ENCODE measurements at regions not wholly inside any gene's neighbourhood (a gene's known extent, or its start where the extent isn't known, plus 50 kb on each side); places are given as distances from the start of the nearest gene placed in this dataset.

GRCh38 chrX:16528620-16529019 is 121.3 kb upstream of the S100G start:
- no peaks in the 10 kb centered on the region for H3K36me3 ChIP-seq (ENCODE audit: control insufficient read depth, insufficient read depth, low read length)
- peaks cover 15% of the 10 kb centered on the region for H3K9me3 ChIP-seq (ENCODE audit: control insufficient read depth, insufficient read depth, low read length)
- H3K4me1 ChIP-seq (ENCODE audit: control insufficient read depth, insufficient read depth, low read length): no peaks in the 10 kb centered on the region
- H3K27me3 ChIP-seq (ENCODE audit: control insufficient read depth, insufficient read depth, low read length): no peaks in the 10 kb centered on the region
- H3K27ac ChIP-seq (ENCODE audit: low read depth, low read length): no peak overlapping the region
- no peak overlapping the region for H3K9ac ChIP-seq (ENCODE audit: low read depth, low read length)
- H3K4me3 ChIP-seq (ENCODE audit: low read depth, low read length): no peak overlapping the region
